ENCODE measurements at regions not wholly inside any gene's neighbourhood (a gene's known extent, or its start where the extent isn't known, plus 50 kb on each side); places are given as distances from the start of the nearest gene placed in this dataset.

- H3K27me3 ChIP-seq (ENCODE audit: control insufficient read depth, insufficient read depth, low read length) = no peaks in the 10 kb centered on the region
- H3K4me2 ChIP-seq (ENCODE audit: low read length) = no peak overlapping the region
- no peaks in the 10 kb centered on the region for H3K9me3 ChIP-seq (replicated peaks; ENCODE audit: low read length)
- H3K36me3 ChIP-seq (ENCODE audit: insufficient read depth, low read length) = no peaks in the 10 kb centered on the region
- H3K4me3 ChIP-seq (ENCODE audit: low read length) = no peak overlapping the region
- H3K9ac ChIP-seq (ENCODE audit: low read depth, low read length) = no peak overlapping the region
- no peaks in the 10 kb centered on the region for H3K4me1 ChIP-seq (ENCODE audit: control insufficient read depth, insufficient read depth, low read length)
Measured at GRCh38 chr13:80094526-80094925, 246.4 kb downstream of the SPRY2 start.

GRCh38 chr13:80093888-80094287, 247.0 kb downstream of the SPRY2 start:
- no peaks in the 10 kb centered on the region for H3K36me3 ChIP-seq (ENCODE audit: insufficient read depth, low read length)
- H3K9ac ChIP-seq (ENCODE audit: low read depth, low read length) = no peak overlapping the region
- no peaks in the 10 kb centered on the region for H3K9me3 ChIP-seq (replicated peaks; ENCODE audit: low read length)
- H3K27me3 ChIP-seq (ENCODE audit: control insufficient read depth, insufficient read depth, low read length) = no peaks in the 10 kb centered on the region
- no peak overlapping the region for H3K4me3 ChIP-seq (ENCODE audit: low read length)
- no peak overlapping the region for H3K4me2 ChIP-seq (ENCODE audit: low read length)
- H3K4me1 ChIP-seq (ENCODE audit: control insufficient read depth, insufficient read depth, low read length) = no peaks in the 10 kb centered on the region

GRCh38 chr13:80086304-80086721, 254.6 kb downstream of the SPRY2 start:
- Histone ChIP-seq H3K9me3 (replicated peaks; ENCODE audit: low read length) (no peaks in the 10 kb centered on the region), H3K4me2 (ENCODE audit: low read length) (no peak overlapping the region), H3K4me3 (ENCODE audit: low read length) (no peak overlapping the region), H3K9ac (ENCODE audit: low read depth, low read length) (no peak overlapping the region), H3K27me3 (ENCODE audit: control insufficient read depth, insufficient read depth, low read length) (no peaks in the 10 kb centered on the region), H3K4me1 (ENCODE audit: control insufficient read depth, insufficient read depth, low read length) (peaks cover 25% of the 10 kb centered on the region), H3K36me3 (ENCODE audit: insufficient read depth, low read length) (no peaks in the 10 kb centered on the region)

- Histone ChIP-seq H3K4me3 (ENCODE audit: low read length) (peak overlapping the region; percentile 54), H3K9ac (ENCODE audit: low read depth, low read length) (peak overlapping the region; percentile 78), H3K4me1 (ENCODE audit: control insufficient read depth, insufficient read depth, low read length) (peaks cover 25% of the 10 kb centered on the region)
Measured at GRCh38 chr13:80083853-80084676, 256.9 kb downstream of the SPRY2 start.

GRCh38 chr13:80083081-80083852, 257.7 kb downstream of the SPRY2 start:
- Histone ChIP-seq H3K4me3 (ENCODE audit: low read length) (peak overlapping the region; percentile 54), H3K4me2 (ENCODE audit: low read length) (peak overlapping the region; percentile 72), H3K27me3 (ENCODE audit: control insufficient read depth, insufficient read depth, low read length) (no peaks in the 10 kb centered on the region), H3K9me3 (replicated peaks; ENCODE audit: low read length) (no peaks in the 10 kb centered on the region), H3K36me3 (ENCODE audit: insufficient read depth, low read length) (no peaks in the 10 kb centered on the region), H3K9ac (ENCODE audit: low read depth, low read length) (peak overlapping the region; percentile 78), H3K4me1 (ENCODE audit: control insufficient read depth, insufficient read depth, low read length) (peaks cover 25% of the 10 kb centered on the region)

More at GRCh38 chr13:80083853-80084676, 256.9 kb downstream of the SPRY2 start:
- no peaks in the 10 kb centered on the region for H3K36me3 ChIP-seq (ENCODE audit: insufficient read depth, low read length)
- H3K9me3 ChIP-seq (replicated peaks; ENCODE audit: low read length) = no peaks in the 10 kb centered on the region
- peak overlapping the region; percentile 72 for H3K4me2 ChIP-seq (ENCODE audit: low read length)
- H3K27me3 ChIP-seq (ENCODE audit: control insufficient read depth, insufficient read depth, low read length) = no peaks in the 10 kb centered on the region

- H3K4me1 ChIP-seq (ENCODE audit: control insufficient read depth, insufficient read depth, low read length) = peaks cover 25% of the 10 kb centered on the region
- no peak overlapping the region for H3K4me3 ChIP-seq (ENCODE audit: low read length)
- H3K36me3 ChIP-seq (ENCODE audit: insufficient read depth, low read length) = no peaks in the 10 kb centered on the region
- H3K9me3 ChIP-seq (replicated peaks; ENCODE audit: low read length) = no peaks in the 10 kb centered on the region
- H3K9ac ChIP-seq (ENCODE audit: low read depth, low read length) = no peak overlapping the region
- H3K4me2 ChIP-seq (ENCODE audit: low read length) = no peak overlapping the region
- no peaks in the 10 kb centered on the region for H3K27me3 ChIP-seq (ENCODE audit: control insufficient read depth, insufficient read depth, low read length)
Measured at GRCh38 chr13:80082396-80083080, 258.4 kb downstream of the SPRY2 start.

GRCh38 chr13:80074811-80075210, 266.1 kb downstream of the SPRY2 start:
- Histone ChIP-seq H3K27me3 (ENCODE audit: control insufficient read depth, insufficient read depth, low read length) (no peaks in the 10 kb centered on the region), H3K4me2 (ENCODE audit: low read length) (no peak overlapping the region), H3K9ac (ENCODE audit: low read depth, low read length) (no peak overlapping the region)

GRCh38 chr13:80074143-80074752, 266.7 kb downstream of the SPRY2 start:
- no peak overlapping the region for H3K4me3 ChIP-seq (ENCODE audit: low read length)

More at GRCh38 chr13:80074811-80075210, 266.1 kb downstream of the SPRY2 start:
- Histone ChIP-seq H3K4me1 (ENCODE audit: control insufficient read depth, insufficient read depth, low read length) (no peaks in the 10 kb centered on the region), H3K9me3 (replicated peaks; ENCODE audit: low read length) (no peaks in the 10 kb centered on the region), H3K4me3 (ENCODE audit: low read length) (no peak overlapping the region), H3K36me3 (ENCODE audit: insufficient read depth, low read length) (no peaks in the 10 kb centered on the region)

GRCh38 chr13:80072231-80072630, 268.7 kb downstream of the SPRY2 start:
- Histone ChIP-seq H3K4me3 (ENCODE audit: low read length) (no peak overlapping the region), H3K36me3 (ENCODE audit: insufficient read depth, low read length) (no peaks in the 10 kb centered on the region), H3K9ac (ENCODE audit: low read depth, low read length) (no peak overlapping the region), H3K9me3 (replicated peaks; ENCODE audit: low read length) (no peaks in the 10 kb centered on the region), H3K4me2 (ENCODE audit: low read length) (no peak overlapping the region), H3K4me1 (ENCODE audit: control insufficient read depth, insufficient read depth, low read length) (no peaks in the 10 kb centered on the region), H3K27me3 (ENCODE audit: control insufficient read depth, insufficient read depth, low read length) (no peaks in the 10 kb centered on the region)

More at GRCh38 chr13:80074143-80074752, 266.7 kb downstream of the SPRY2 start:
- Histone ChIP-seq H3K9me3 (replicated peaks; ENCODE audit: low read length) (no peaks in the 10 kb centered on the region), H3K36me3 (ENCODE audit: insufficient read depth, low read length) (no peaks in the 10 kb centered on the region), H3K9ac (ENCODE audit: low read depth, low read length) (no peak overlapping the region), H3K4me1 (ENCODE audit: control insufficient read depth, insufficient read depth, low read length) (no peaks in the 10 kb centered on the region), H3K27me3 (ENCODE audit: control insufficient read depth, insufficient read depth, low read length) (no peaks in the 10 kb centered on the region), H3K4me2 (ENCODE audit: low read length) (no peak overlapping the region)

- Histone ChIP-seq H3K4me3 (ENCODE audit: low read length) (no peak overlapping the region), H3K9me3 (replicated peaks; ENCODE audit: low read length) (no peaks in the 10 kb centered on the region), H3K9ac (ENCODE audit: low read depth, low read length) (no peak overlapping the region), H3K4me2 (ENCODE audit: low read length) (no peak overlapping the region), H3K27me3 (ENCODE audit: control insufficient read depth, insufficient read depth, low read length) (no peaks in the 10 kb centered on the region), H3K36me3 (ENCODE audit: insufficient read depth, low read length) (no peaks in the 10 kb centered on the region), H3K4me1 (ENCODE audit: control insufficient read depth, insufficient read depth, low read length) (no peaks in the 10 kb centered on the region)
Measured at GRCh38 chr13:80070024-80070703, 270.8 kb downstream of the SPRY2 start.
